LNCAP (cell line): ENCODE measurements at regions not wholly inside any gene's neighbourhood (a gene's known extent, or its start where the extent isn't known, plus 50 kb on each side); places are given as distances from the start of the nearest gene placed in this dataset.

ENCODE experiments used
- CTCF ChIP-seq: fragments of 450-650 bp; IDR thresholded peaks from 2 replicates; pipeline ENCODE4 v1.5.1; 2017; ENCODE audit warnings: mild to moderate bottlenecking

DNA sequence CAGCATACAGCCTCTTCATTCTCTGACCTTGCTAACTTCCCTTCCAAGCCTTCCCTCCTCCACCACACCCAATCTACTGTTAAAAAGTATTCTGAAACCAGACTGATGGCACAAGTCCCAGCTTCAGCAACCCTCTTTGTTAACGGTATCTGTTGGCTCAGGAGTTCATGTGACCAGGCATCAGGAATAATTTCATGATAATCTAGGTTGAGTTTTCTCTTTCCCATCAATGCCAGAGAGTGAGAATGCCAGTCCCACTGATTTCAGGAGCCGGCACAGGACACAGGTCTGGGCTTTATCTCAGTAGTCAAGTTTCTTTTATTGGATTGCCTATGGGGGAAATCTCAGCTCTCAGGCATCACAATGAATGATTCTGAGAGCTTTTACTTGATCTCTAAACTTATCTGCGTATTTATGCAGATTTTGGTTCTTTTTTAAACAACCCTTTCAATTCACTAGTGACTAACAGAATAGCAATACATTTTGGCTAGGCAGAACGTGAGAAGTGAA, 231.0 kb upstream of the LYZL1 start:
- TF ChIP-seq CTCF: no peak

GRCh38 chr10:29063806-29064644, 224.8 kb upstream of the LYZL1 start:
- no peak for TF ChIP-seq CTCF

DNA sequence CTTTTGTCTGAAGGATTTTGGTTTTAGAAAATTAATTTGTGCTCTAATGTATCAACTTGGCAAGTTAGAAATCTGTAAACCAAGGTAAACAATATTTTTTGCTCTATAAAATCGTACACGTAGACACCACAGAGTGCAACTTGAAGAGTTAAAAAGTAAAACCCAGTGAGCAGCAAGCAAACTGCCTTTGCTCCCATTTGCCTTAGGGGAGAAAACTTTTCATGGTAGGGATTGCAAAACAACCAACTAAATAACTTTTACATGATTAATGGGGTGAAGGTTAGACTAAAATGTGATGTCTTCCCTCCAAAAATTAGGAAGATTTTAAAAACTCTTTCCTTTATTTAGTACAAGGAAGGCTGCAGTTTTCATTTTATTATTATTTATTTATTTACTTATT, 224.2 kb upstream of the LYZL1 start:
- no peak for TF ChIP-seq CTCF

DNA sequence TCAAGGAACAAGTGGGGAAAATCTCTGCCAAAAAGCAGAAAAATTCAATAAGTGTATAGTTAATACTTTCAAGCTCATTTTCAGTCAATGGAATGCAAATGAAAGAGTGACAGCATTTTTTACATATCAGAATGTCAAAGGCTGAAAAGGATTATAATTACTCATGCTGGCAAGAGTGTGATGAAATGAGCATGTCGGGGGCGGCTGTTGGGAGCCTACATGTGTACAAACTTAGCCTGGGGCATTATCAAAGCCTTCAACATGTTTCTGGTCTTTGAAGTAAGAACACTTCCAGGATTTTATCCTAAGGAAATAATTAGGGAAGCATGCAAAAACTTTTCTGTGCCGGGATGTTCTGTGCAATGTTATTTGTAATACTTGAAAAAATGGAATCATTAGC, 221.7 kb upstream of the LYZL1 start:
- no peak for TF ChIP-seq CTCF

DNA sequence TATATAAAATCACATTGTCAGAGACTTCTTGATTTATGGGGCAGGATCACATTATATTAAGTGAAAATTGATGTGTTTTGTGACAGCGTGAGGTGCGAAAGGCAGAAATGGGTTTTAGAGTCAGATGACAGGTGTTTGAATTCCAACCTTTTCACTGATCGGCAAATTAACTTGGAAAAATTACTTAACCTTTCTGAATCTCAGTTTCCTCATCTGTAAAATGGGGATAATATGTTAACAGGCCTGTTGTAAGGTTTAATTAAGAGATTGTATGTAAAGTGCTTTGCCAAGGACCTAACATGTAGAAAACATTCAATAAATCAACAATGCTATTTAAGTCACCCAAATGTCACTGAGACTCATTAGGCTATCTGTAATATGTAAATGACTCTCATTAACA, 221.2 kb upstream of the LYZL1 start:
- no peak for TF ChIP-seq CTCF

DNA sequence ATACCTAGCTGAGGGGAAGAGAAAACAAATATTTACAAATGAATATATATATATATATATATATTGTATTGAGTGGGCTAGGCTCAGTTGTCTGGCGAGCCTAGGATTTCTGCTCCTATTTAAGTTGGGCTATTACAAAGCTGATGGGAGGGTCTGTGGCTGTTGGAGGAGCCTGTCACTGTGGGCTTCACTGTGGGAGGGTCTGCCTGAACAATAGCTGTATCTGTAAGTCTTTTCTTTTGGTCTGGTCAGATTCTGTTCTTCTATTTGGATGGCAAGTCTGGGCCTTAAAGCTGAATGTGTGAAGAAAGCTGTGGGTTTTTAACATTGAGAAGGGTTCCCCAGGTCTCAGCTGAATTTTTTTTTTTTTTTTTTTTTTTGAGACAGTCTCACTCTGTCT, 220.6 kb upstream of the LYZL1 start:
- TF ChIP-seq CTCF: no peak

- no peak for TF ChIP-seq CTCF
Measured at GRCh38 chr10:29068966-29069365, 219.9 kb upstream of the LYZL1 start.
